ENCODE measurements at regions not wholly inside any gene's neighbourhood (a gene's known extent, or its start where the extent isn't known, plus 50 kb on each side); places are given as distances from the start of the nearest gene placed in this dataset.

DNA sequence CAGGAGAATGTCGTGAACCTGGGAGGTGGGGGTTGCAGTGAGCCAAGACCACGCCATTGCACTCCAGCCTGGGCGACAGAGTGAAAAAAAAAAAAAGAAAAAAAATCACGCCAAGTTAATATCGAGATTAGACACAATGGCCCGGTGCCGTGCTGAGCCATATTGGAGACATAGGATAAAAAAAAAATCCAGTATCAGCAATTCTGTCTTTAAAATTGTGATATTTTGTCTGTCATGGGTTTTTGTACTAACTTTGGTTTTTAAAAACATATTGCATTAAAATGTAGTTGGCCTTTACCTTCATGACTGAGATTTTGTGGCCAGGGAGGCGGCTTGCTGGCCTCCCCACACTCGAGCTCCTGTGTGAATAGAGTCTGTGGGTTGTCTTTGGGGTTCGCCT is 62.8 kb upstream of the PITRM1 start:
- TF ChIP-seq EZH2 (IDR thresholded peaks at IDR 0.05; ENCODE audit: low read length, missing control alignments) = no peak
- TF ChIP-seq, protein P1, sequence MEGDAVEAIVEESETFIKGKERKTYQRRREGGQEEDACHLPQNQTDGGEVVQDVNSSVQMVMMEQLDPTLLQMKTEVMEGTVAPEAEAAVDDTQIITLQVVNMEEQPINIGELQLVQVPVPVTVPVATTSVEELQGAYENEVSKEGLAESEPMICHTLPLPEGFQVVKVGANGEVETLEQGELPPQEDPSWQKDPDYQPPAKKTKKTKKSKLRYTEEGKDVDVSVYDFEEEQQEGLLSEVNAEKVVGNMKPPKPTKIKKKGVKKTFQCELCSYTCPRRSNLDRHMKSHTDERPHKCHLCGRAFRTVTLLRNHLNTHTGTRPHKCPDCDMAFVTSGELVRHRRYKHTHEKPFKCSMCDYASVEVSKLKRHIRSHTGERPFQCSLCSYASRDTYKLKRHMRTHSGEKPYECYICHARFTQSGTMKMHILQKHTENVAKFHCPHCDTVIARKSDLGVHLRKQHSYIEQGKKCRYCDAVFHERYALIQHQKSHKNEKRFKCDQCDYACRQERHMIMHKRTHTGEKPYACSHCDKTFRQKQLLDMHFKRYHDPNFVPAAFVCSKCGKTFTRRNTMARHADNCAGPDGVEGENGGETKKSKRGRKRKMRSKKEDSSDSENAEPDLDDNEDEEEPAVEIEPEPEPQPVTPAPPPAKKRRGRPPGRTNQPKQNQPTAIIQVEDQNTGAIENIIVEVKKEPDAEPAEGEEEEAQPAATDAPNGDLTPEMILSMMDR (conservative IDR thresholded peaks at IDR 0.05 in 1 of 2, IDR thresholded peaks at IDR 0.05 in 1 of 2; ENCODE audit: low read depth in 1 of 2, low read length in 2 of 2) = no peak
